DMS 273 (cell line): ENCODE measurements at regions not wholly inside any gene's neighbourhood (a gene's known extent, or its start where the extent isn't known, plus 50 kb on each side); places are given as distances from the start of the nearest gene placed in this dataset.

Source experiments
- DNase-seq: peaks from one replicate; lab custom pipeline; 2025; ENCODE audit not compliant: unreplicated experiment; lab: John Stamatoyannopoulos, UW

- peak; percentile 65 for DNase-seq
These were observed 700.5 kb upstream of the ZNF385D start for GRCh38 chr3:22451501-22451900.

GRCh38 chr3:22453906-22454535 is 703.0 kb upstream of the ZNF385D start:
- no peak for DNase-seq

- peak; percentile 1 for DNase-seq
These were observed 719.0 kb upstream of the ZNF385D start for GRCh38 chr3:22469995-22470394.

- no peak for DNase-seq
These were observed 720.5 kb upstream of the ZNF385D start for GRCh38 chr3:22471557-22471956.

GRCh38 chr3:22474706-22475445 is 723.9 kb upstream of the ZNF385D start:
- DNase-seq: no peak

- no peak for DNase-seq
These were observed 724.7 kb upstream of the ZNF385D start for GRCh38 chr3:22475665-22476240.

GRCh38 chr3:22476976-22477375 is 726.0 kb upstream of the ZNF385D start:
- no peak for DNase-seq

GRCh38 chr3:22485954-22486353 is 717.2 kb upstream of the UBE2E2 start:
- DNase-seq: no peak

GRCh38 chr3:22490747-22491146 is 712.4 kb upstream of the UBE2E2 start:
- DNase-seq: no peak

- DNase-seq: no peak
These were observed 711.8 kb upstream of the UBE2E2 start for GRCh38 chr3:22491344-22491743.

GRCh38 chr3:22492342-22492741 is 710.8 kb upstream of the UBE2E2 start:
- no peak for DNase-seq

GRCh38 chr3:22495241-22495640 is 707.9 kb upstream of the UBE2E2 start:
- DNase-seq: no peak

- DNase-seq: no peak
These were observed 707.3 kb upstream of the UBE2E2 start for GRCh38 chr3:22495791-22496190.

- DNase-seq: no peak
These were observed 706.5 kb upstream of the UBE2E2 start for GRCh38 chr3:22496641-22497040.

GRCh38 chr3:22506871-22507270 is 696.3 kb upstream of the UBE2E2 start:
- DNase-seq: no peak

GRCh38 chr3:22507709-22508108 is 695.4 kb upstream of the UBE2E2 start:
- DNase-seq: no peak

GRCh38 chr3:22523925-22524324 is 679.2 kb upstream of the UBE2E2 start:
- no peak for DNase-seq

- no peak for DNase-seq
These were observed 676.8 kb upstream of the UBE2E2 start for GRCh38 chr3:22526266-22526837.

- DNase-seq: peak; percentile 28
These were observed 666.6 kb upstream of the UBE2E2 start for GRCh38 chr3:22536541-22536940.

GRCh38 chr3:22537560-22537959 is 665.6 kb upstream of the UBE2E2 start:
- no peak for DNase-seq

- DNase-seq: no peak
These were observed 660.8 kb upstream of the UBE2E2 start for GRCh38 chr3:22542311-22542710.
